ENCODE measurements at regions not wholly inside any gene's neighbourhood (a gene's known extent, or its start where the extent isn't known, plus 50 kb on each side); places are given as distances from the start of the nearest gene placed in this dataset.

DNA sequence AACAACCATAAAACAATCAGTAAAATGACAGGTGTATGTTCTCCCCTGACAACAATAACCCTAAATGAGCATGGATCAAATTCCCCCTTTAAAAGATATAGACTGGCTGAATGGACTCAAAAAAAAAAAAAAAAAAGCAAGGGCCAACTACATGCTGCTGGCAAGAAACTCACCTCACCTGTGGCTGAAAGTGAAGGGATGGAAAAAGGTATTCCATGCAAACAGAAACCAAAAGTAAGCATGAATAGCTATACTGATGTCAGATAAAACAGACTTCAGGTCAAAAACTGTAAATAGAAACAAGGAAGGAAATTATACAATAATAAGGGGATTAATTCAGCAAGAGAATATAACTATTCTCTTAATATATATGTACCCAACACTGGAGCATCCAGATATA lies 54.2 kb upstream of the SSBP2 start:
- TF ChIP-seq, protein P1, sequence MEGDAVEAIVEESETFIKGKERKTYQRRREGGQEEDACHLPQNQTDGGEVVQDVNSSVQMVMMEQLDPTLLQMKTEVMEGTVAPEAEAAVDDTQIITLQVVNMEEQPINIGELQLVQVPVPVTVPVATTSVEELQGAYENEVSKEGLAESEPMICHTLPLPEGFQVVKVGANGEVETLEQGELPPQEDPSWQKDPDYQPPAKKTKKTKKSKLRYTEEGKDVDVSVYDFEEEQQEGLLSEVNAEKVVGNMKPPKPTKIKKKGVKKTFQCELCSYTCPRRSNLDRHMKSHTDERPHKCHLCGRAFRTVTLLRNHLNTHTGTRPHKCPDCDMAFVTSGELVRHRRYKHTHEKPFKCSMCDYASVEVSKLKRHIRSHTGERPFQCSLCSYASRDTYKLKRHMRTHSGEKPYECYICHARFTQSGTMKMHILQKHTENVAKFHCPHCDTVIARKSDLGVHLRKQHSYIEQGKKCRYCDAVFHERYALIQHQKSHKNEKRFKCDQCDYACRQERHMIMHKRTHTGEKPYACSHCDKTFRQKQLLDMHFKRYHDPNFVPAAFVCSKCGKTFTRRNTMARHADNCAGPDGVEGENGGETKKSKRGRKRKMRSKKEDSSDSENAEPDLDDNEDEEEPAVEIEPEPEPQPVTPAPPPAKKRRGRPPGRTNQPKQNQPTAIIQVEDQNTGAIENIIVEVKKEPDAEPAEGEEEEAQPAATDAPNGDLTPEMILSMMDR (IDR thresholded peaks at IDR 0.05): no peak
- no peak for TF ChIP-seq POLR2A (IDR thresholded peaks at IDR 0.05)

Data from testis (tissue), 2 donors.